GM18517 (cell line): ENCODE measurements at regions not wholly inside any gene's neighbourhood (a gene's known extent, or its start where the extent isn't known, plus 50 kb on each side); places are given as distances from the start of the nearest gene placed in this dataset.

Experiments used
- ATAC-seq: cut with Tn5 transposase; IDR thresholded peaks from one replicate; pipeline ENCODE4 v1.9.1; 2021; ENCODE audit warnings: mild to moderate bottlenecking, moderate library complexity; ENCODE audit not compliant: unreplicated experiment

GRCh38 chr4:13840502-13841190 lies 213.1 kb upstream of the BOD1L1 start:
- no peak for ATAC-seq

GRCh38 chr4:13844740-13845139 lies 217.2 kb upstream of the BOD1L1 start:
- no peak for ATAC-seq

- no peak for ATAC-seq
These were observed 222.3 kb upstream of the BOD1L1 start for GRCh38 chr4:13849778-13850177.

- ATAC-seq = no peak
These were observed 223.8 kb upstream of the BOD1L1 start for GRCh38 chr4:13851085-13851940.

- no peak for ATAC-seq
These were observed 224.9 kb upstream of the BOD1L1 start for GRCh38 chr4:13852411-13852810.

- ATAC-seq = no peak
These were observed 228.9 kb upstream of the BOD1L1 start for GRCh38 chr4:13856387-13856786.

- ATAC-seq = no peak
These were observed 229.9 kb upstream of the BOD1L1 start for GRCh38 chr4:13857397-13857796.

GRCh38 chr4:13857800-13858199 lies 230.3 kb upstream of the BOD1L1 start:
- ATAC-seq = no peak

GRCh38 chr4:13859423-13859822 lies 231.9 kb upstream of the BOD1L1 start:
- ATAC-seq = no peak

GRCh38 chr4:13860126-13860525 lies 232.6 kb upstream of the BOD1L1 start:
- no peak for ATAC-seq

GRCh38 chr4:13865871-13866669 lies 238.5 kb upstream of the BOD1L1 start:
- no peak for ATAC-seq

- no peak for ATAC-seq
These were observed 239.4 kb upstream of the BOD1L1 start for GRCh38 chr4:13866881-13867280.

GRCh38 chr4:13872155-13872554 lies 244.6 kb upstream of the BOD1L1 start:
- no peak for ATAC-seq

GRCh38 chr4:13872955-13873354 lies 245.4 kb upstream of the BOD1L1 start:
- ATAC-seq = no peak

GRCh38 chr4:13875181-13875580 lies 247.7 kb upstream of the BOD1L1 start:
- no peak for ATAC-seq

GRCh38 chr4:13876131-13876530 lies 248.6 kb upstream of the BOD1L1 start:
- ATAC-seq = no peak

- no peak for ATAC-seq
These were observed 249.4 kb upstream of the BOD1L1 start for GRCh38 chr4:13876940-13877339.

- ATAC-seq = no peak
These were observed 250.1 kb upstream of the BOD1L1 start for GRCh38 chr4:13877626-13878025.

- no peak for ATAC-seq
These were observed 254.4 kb upstream of the BOD1L1 start for GRCh38 chr4:13881892-13882291.

- ATAC-seq = no peak
These were observed 259.5 kb upstream of the BOD1L1 start for GRCh38 chr4:13887010-13887409.

- no peak for ATAC-seq
These were observed 260.6 kb upstream of the BOD1L1 start for GRCh38 chr4:13888112-13888511.

GRCh38 chr4:13891544-13891939 lies 264.0 kb upstream of the BOD1L1 start:
- ATAC-seq = no peak
